ENCODE measurements at regions not wholly inside any gene's neighbourhood (a gene's known extent, or its start where the extent isn't known, plus 50 kb on each side); places are given as distances from the start of the nearest gene placed in this dataset.
"Not testable (repeated sequence)": the region's sequence is repeated elsewhere in the genome, so short reads cannot be mapped to it uniquely, and the experiment has no call there.

DNA sequence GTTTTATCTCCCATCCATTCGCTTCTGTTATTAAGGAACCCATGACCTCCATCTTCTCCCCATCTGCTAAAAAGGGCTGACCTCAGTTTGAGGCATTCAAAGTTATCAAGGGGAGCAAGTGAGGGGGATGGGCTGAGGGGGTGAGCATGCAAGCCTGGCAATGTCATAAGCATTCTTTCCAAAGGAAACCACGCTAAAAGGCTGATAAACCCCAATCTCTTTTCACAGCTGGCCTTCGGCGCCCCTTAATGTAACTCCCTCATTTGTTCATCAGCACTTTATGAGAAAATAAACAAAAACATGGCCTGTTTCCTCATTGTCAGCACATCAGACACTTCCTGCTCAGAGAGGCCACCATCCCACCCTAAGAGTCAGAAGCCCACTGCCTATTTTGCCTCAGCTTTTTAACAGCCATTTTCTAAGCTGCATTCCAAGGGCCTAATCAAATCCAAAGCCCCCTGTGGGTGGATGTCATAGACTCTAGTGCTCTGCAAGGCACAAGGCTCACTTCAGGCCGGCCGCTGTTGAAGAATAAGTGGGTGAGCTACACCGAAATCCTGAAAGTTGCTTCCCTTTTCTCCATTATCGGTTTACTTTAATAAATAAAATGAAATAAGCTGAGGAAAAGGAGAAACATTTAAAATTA is 92.0 kb upstream of the SRD5A3 start:
- DNase-seq, result no peak

DNA sequence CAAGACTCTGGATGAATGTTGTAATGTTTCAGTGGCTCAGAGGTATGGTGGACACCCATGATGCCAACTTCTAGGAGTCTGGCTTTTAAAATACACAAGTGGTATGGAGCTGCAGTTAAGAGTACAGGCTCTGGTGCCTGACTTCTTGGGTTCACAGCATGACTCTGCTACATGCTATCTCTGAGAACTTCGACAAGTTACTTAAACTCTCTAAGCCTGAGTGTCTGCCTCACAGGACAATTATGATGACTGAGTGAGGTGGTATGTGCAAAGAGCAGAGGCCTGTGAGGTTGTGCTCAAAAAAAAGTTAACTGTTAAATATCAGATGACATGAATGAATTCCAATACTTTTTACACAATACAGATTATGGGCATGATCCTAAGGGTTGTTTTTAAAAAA is 90.9 kb upstream of the SRD5A3 start:
- no peak for DNase-seq

DNA sequence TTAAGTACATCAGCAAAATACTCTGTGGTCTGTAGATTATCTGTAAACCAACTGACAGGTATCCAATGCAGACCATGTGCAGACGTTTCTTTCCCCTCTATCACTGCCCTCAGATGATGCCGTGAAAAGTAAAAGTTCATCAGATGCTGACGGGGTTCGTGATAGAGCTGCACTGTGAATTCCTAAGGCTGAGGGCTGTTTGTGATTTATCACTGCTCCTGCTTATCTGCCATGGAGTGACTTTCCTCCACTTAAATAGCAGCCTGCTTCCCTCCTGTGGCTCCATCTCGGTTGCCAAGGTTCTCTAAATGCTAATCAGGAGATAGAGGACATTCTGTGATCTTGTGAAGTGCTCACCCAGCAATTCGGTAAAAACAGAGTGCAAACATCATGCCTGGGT is 89.3 kb upstream of the SRD5A3 start:
- DNase-seq, result no peak

DNA sequence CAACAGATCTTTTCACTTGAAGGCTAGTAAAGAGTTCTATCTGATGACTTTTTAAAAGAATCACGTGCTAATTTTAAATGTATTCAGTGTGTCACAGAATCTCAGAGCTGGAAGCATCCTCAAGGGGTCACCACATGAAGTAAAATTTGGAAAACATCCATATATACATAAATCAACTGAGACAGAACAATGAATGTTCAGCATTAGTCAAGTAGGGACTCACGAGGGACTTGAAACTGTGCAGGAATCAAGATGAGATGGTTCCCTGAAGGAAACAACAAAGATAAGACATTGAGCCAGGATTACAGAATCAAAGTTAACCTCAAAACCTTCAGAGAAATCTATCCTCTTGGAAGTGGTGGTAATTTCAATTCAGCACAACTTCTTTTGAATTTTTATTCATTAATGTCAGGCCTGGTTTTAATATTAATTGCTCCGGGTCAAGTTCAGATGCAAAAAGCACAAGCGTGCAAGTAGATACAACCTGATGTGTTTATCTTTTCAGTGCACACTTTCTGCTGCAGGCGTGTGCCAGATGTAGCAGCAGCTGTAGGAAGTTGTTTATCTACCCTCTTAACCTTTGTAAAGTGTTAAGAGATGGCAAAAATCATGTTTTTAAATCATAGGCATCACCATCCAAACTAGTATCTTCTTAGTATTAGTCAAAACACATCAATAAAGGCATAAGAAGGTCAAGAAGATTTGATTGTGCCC is 87.7 kb upstream of the SRD5A3 start:
- DNase-seq, result no peak

DNA sequence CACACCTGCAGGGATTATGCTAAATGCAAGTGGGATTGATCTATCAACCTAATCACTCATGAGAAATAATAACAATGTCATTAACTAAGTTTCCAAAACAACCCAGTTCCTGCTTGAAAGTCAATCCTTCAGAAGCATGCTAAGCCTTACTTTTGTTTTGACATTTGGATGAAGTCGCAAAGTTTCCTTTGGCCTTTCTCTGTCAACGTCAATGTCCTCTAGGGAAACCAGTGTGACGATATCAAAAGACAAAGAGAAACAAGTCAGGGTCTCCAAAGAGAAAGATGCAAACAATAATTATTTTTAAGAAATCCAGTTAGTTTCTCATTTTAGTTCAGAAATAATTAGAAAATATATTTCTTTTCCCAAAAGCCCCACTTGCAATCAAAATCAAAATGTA is 86.7 kb upstream of the SRD5A3 start:
- no peak for DNase-seq

DNA sequence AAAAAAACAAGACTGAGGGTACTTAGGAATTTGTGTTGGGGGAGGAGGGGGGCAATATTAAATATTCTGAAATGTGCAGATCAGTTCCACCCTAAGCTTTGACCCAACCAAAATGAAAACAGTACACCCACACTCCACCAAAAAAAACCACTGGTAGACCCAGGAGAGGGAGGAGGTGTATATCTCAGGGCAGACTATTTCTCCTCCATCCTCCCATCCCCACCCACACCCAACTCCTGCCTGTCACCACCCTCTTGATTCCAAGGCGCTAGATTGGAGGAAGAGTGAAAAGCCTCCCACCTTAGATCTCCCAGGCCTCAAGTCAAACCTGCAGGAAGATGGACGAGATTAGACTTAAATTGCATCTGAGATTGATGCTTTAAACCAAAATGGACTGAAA is 76.6 kb upstream of the SRD5A3 start:
- no peak for DNase-seq

DNA sequence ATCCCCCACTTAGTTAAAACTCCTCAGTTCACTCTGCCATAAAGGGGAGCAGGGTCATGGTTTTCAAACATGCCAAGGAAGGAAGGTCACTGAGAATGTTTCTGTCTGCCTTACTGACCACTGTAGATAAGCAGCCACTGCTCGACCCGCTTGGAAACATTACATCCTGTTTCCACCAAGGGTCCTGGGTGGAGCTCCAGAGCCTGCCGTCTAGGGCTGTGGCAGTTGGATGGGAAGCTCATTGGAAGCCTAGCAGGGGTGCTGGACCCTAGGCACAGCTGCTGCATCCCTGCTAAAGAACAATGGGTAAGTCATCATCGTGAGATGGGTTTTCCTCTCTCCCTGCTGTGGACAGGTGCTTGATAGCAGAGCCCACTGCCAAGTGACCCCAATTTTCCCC is 76.0 kb upstream of the SRD5A3 start:
- no peak for DNase-seq

DNA sequence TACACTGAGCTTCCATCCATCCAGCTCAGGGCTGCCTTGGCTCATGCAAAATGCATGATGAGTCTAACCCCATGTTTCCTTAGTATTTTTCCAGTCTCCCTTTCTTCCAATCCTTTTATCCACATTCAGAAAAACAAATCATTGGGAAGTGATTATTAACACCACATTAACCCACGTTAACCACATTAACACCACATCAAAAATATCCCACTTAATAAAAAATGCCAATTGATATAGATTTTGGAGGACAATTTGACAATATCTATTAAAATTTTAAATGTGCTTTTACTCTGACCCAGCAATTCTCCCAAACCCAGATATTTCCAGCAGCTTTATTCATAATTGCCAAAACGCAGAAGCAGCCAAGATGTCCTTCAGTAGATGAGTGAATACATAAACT is 75.6 kb upstream of the SRD5A3 start:
- DNase-seq, result no peak

DNA sequence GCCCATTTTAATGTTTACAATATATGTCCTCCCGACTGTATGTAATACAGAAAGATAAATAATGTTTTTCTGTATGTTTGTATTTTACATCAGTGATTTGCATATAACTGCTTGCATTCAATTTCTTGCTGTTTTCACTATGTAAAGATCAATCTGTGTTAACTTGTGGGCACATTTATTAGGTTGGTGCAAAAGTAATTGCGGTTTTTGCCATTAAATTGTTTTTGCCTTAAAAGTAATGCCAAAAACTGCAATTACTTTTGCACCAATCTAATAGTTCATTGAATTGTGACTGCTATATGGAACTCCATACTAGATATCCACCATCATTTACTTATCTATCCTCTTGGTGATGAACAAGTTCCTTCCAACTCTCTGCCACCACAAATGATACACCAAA is 73.9 kb upstream of the SRD5A3 start:
- DNase-seq, result no peak

DNA sequence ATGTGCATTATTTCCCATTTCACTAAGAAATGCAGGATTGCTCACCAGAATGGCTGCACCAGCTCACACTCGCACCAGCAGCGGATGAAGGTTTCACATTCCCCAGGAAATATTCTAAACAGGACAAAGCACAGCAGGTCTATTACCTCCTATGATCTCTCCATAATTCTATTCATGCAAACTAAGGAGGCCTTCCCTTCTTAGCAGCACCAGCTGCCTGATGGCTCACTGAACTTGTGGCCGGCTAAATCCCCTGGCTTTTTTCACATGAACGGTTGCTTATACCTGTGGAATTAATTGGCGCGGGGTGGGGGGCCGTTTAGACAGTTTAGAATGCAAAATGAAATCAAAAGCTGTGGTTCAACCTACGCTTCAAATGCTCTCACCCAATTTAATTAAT is 73.5 kb upstream of the SRD5A3 start:
- DNase-seq, result no peak

DNA sequence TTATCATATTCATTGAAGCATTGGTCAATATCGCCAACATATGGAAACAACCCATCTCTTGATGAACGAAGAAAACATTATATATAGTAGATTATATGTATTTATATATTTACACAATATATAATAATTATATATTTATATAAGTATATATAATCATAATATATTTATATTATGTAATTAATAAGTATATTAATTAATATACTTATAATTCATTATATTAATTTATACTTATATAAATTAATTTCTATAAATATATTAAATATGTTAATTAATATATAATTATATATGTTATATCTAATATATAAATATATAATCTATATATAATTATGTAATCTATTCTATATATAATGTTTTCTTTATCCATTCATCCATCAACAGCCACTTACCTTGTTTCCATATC is 69.0 kb upstream of the SRD5A3 start:
- DNase-seq, result no peak

DNA sequence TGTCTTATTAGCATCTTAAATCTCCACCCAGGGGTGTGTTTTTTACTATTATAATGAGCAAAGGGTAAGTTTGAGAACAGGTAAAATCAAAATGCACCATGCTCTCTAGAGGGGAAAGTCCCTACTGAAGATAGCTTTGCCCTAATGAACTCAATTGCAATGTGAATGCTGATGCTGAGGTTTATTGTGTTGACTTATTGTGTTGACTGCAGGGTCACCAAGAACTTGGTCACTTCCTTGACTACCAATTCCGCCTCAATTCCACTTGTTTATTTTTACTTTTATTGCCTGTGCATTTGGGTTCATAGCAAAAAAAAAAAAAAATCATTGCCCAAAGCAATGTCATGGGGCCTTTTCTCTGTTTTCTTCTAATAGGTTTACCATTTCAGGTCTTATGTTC is 67.7 kb upstream of the SRD5A3 start:
- DNase-seq, result no peak

DNA sequence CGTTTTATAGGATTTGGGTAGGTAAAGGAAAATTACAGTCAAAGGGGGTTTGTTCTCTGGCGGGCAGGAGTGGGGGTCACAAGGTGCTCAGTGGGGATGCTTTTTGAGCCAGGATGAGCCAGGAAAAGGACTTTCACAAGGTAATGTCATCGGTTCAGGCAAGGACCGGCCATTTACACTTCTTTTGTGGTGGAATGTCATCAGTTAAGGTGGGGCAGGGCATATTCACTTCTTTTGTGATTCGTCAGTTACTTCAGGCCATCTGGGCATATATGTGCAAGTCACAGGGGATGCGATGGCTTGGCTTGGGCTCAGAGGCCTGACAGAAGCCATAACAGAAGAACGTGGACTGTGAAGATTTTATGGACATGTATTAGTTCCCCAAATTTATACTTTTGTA is 65.6 kb upstream of the SRD5A3 start:
- DNase-seq, result not testable (repeated sequence)

DNA sequence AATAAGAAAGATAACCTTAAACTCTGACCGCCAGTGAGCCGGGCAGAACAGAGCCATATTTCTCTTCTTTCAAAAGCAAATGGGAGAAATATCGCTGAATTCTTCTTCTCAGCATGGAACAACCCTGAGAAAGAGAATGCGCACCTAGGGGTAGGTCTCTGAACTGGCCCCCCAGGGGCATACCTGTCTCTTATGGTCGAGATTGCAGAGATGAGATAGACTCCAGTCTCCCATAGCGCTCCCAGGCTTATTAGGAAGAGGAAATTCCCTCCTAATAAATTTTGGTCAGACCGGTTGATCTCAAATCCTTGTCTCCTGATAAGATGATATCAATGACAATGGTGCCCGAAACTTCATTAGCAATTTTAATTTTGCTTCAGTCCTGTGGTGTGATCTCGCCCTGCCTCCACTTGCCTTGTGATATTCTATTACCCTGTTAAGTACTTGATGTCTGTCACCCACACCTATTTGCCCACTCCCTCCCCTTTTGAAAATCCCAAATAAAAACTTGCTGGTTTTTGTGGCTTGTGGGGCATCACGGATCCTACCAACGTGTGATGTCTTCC is 64.8 kb upstream of the SRD5A3 start:
- DNase-seq, result not testable (repeated sequence)

DNA sequence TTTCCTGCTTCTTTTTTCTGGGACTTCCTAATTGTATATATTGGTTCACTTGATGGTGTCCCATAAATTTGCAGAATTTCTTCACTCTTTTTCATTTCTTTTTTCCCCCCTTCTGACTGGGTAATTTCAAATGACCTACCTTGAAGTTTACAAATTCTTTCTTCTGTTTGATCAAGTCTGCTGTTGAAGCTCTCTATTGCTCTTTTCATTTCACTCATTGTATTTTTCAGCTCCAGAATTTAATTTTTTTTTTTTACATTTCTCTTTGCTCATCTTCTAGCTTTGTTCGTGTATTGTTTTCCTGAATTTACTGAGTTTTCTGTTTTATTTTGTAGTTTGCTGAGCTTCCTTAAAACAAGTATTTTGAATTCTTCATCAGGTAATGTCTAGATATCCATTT is 61.7 kb upstream of the SRD5A3 start:
- no peak for DNase-seq

DNA sequence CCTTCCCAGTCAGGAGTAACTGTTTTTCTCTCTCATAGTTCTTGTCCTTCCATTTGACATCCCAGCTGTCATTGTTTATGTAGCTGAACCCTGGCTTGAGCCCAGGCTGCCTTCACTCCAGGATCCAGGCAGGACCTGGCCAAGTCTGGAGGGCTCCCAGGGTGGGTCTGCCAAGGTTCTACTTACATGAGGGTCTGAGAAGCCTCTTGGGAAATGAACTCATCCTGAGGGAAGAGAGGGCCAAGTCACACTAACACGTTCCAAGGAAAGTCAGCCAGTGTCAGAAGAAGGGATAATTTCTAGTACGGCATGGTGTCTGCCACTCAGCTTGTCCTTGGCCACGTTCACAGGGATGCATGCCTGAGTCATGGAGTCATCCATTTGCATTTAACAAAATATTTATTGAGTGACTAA is 54.8 kb upstream of the SRD5A3 start:
- no peak for DNase-seq

DNA sequence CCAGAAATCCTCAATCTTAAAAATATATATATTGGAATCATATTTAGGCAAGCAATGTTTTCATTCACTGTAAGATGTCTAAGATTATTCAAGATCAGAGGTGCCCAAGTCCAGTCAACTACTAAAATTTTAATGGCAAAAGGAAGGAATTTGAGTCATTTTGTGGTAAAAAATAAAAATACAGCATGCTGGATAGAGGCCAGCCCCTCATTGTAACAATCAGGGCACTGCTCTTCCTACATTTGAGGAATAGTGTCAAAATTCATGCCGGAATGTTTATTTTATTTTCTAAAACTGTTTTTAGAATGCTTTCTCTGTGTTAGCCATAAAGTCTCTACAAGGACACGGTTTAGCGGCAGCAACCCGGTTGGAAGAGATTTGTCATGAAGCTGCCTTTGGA is 49.9 kb upstream of the SRD5A3 start:
- DNase-seq, result no peak
